Esophagus squamous epithelium (tissue), 5 donors: ENCODE measurements at regions not wholly inside any gene's neighbourhood (a gene's known extent, or its start where the extent isn't known, plus 50 kb on each side); places are given as distances from the start of the nearest gene placed in this dataset.

Experiments
- DNase-seq: peaks from one replicate; lab custom pipeline; 2025; lab: John Stamatoyannopoulos, UW
- H3K27ac ChIP-seq, 4 donors: fragments of 200-600 bp; sonication (generic); one replicate each; pipeline ENCODE4 v1.5.1; 2016 to 2019; ENCODE audit warnings: mild to moderate bottlenecking in 1 of 4
- H3K27me3 ChIP-seq, 4 donors: fragments of 200-600 bp; sonication (generic); 1 replicate in 3 of 4; 2 replicates in 1 of 4; pipeline versions ENCODE4 v1.5.1 to v1.6.0; 2017 to 2021; ENCODE audit warnings: antibody characterized with exemption in 1 of 4
- H3K36me3 ChIP-seq, 3 donors: fragments of 200-600 bp; sonication (generic); one replicate each; pipeline ENCODE4 v1.5.1; 2016 to 2019
- H3K4me1 ChIP-seq, 3 donors: fragments of 200-600 bp; sonication (generic); one replicate each; pipeline ENCODE4 v1.5.1; 2017 to 2019
- H3K4me3 ChIP-seq, 4 donors: fragments of 200-600 bp; sonication (generic); 1 replicate in 3 of 4; 2 replicates in 1 of 4; pipeline ENCODE4 v1.5.1; 2016 to 2019; ENCODE audit warnings: mild to moderate bottlenecking in 2 of 4, moderate library complexity in 1 of 4
- H3K9me3 ChIP-seq, 3 donors: fragments of 200-600 bp; sonication (generic); one replicate each; pipeline ENCODE4 v1.5.1; 2016 to 2019
- POLR2A ChIP-seq, 4 donors: fragments of 450-650 bp; IDR thresholded peaks; one replicate each; pipeline ENCODE4 v1.6.1; 2017; ENCODE audit warnings: antibody characterized with exemption in 4 of 4, mild to moderate bottlenecking in 4 of 4, moderate library complexity in 3 of 4
- WGBS, 2 donors: methylation state at CpG; one replicate each; pipeline ENCODE4 v1.1.5; 2018; 5-methylcytosine and 5-hydroxymethylcytosine counted together
- intact Hi-C: fragments of 100-400 bp; cut with DNase I; formaldehyde crosslinking; loops from one replicate; pipeline ENCODE4 v1.15.0; 2022
- TF ChIP-seq, protein P1 (sequence below), 6 experiments: fragments of 450-650 bp in 4 of 6; fragments of 200-600 bp in 2 of 6; sonication (generic) in 2 of 6; IDR thresholded peaks; one replicate each; pipeline ENCODE4 v1.5.1; 2016 to 2019; ENCODE audit warnings: antibody characterized with exemption in 6 of 6, mild to moderate bottlenecking in 4 of 6, moderate library complexity in 4 of 6
- donor health status: DM: yes; HTN: yes; CAD: no.

DNA sequence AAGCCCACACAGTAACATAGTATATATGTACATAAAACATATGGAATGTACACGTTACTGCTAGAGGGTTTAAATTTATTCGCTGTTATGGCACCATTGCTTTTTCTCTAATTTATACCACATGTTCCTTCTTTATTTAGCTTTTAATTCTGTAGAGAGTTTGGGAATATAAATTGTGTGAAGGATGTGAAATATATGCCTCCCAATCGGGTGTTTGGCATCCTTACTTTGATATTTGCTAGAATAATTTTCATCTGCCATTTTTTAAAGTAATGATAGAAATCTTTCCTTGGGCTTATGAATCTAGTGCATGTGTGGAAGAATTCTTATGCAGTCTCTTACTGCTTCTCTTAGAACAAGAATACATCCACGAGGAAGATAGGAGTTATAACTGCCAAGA, 509.8 kb upstream of the RAG2 start:
- no peak for DNase-seq
- no peaks in the 10 kb centered on the region for H3K36me3 ChIP-seq
- no peak overlapping the region for H3K4me3 ChIP-seq
- H3K9me3 ChIP-seq, result peaks cover 0 to 3% (median 0%) of the 10 kb centered on the region in 3 donors
- no peaks in the 10 kb centered on the region for H3K4me1 ChIP-seq
- intact Hi-C loops, result no loop called here
- no peak for TF ChIP-seq POLR2A (IDR thresholded peaks at IDR 0.05)
- TF ChIP-seq, protein P1, sequence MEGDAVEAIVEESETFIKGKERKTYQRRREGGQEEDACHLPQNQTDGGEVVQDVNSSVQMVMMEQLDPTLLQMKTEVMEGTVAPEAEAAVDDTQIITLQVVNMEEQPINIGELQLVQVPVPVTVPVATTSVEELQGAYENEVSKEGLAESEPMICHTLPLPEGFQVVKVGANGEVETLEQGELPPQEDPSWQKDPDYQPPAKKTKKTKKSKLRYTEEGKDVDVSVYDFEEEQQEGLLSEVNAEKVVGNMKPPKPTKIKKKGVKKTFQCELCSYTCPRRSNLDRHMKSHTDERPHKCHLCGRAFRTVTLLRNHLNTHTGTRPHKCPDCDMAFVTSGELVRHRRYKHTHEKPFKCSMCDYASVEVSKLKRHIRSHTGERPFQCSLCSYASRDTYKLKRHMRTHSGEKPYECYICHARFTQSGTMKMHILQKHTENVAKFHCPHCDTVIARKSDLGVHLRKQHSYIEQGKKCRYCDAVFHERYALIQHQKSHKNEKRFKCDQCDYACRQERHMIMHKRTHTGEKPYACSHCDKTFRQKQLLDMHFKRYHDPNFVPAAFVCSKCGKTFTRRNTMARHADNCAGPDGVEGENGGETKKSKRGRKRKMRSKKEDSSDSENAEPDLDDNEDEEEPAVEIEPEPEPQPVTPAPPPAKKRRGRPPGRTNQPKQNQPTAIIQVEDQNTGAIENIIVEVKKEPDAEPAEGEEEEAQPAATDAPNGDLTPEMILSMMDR (IDR thresholded peaks at IDR 0.05), result no peak
- 54 to 55% methylated on average over 4 of the region's 4 CpGs for WGBS, 2 donors
- H3K27ac ChIP-seq, result no peak overlapping the region
- no peaks in the 10 kb centered on the region for H3K27me3 ChIP-seq

DNA sequence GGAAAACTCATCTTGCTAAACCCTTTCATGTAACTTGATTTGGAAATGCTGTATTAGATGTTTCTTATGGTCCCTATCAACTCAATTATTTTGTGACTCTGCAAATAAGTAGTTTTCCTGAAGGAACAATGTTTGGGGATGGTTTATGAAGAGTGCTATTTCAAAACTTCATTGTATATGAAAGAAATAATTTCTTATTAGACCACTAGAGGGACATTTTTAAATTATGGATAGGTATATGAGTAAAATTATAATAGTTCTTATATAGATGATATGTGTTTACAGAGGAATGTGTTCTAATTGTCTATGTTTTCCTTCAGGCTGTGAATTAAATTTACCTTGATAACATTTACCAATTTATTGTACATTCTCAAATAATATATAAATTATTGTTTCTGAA, 509.4 kb upstream of the RAG2 start:
- Histone ChIP-seq H3K4me1 (no peaks in the 10 kb centered on the region), H3K27me3 (no peaks in the 10 kb centered on the region), H3K36me3 (no peaks in the 10 kb centered on the region), H3K4me3 (no peak overlapping the region), H3K9me3 (peaks cover 0 to 3% (median 0%) of the 10 kb centered on the region in 3 donors), H3K27ac (no peak overlapping the region)
- intact Hi-C loops, result no loop called here
- TF ChIP-seq, protein P1 (IDR thresholded peaks at IDR 0.05), result no peak
- TF ChIP-seq POLR2A (IDR thresholded peaks at IDR 0.05), result no peak
- DNase-seq, result no peak

DNA sequence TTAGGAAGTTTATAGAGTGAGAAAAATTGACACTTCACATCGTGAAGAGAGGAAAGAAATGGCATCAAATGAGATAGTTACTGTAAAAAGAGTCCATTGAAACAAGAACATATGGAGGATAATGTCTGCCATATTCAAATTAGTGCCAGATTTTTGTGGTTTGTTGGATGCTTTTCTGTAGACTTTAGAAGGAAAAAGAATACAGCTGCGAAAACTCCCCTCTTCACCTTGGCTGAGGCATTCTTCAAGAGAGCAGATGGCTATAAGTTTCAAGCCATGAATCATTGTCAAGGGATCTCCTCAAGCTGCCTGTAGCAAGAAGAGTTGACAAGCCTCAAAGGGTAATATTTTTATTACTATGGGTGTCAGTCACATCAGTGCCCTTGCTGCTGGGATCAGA, 507.4 kb upstream of the RAG2 start:
- Histone ChIP-seq H3K27ac (no peak overlapping the region), H3K27me3 (no peaks in the 10 kb centered on the region), H3K9me3 (peaks cover 0 to 3% (median 0%) of the 10 kb centered on the region in 3 donors), H3K4me1 (no peaks in the 10 kb centered on the region), H3K36me3 (no peaks in the 10 kb centered on the region), H3K4me3 (no peak overlapping the region)
- DNase-seq, result no peak
- WGBS, 2 donors, result 47 to 65% methylated on average over 2 of the region's 2 CpGs
- intact Hi-C loops, result no loop called here
- TF ChIP-seq, protein P1 (IDR thresholded peaks at IDR 0.05), result no peak
- no peak for TF ChIP-seq POLR2A (IDR thresholded peaks at IDR 0.05)

DNA sequence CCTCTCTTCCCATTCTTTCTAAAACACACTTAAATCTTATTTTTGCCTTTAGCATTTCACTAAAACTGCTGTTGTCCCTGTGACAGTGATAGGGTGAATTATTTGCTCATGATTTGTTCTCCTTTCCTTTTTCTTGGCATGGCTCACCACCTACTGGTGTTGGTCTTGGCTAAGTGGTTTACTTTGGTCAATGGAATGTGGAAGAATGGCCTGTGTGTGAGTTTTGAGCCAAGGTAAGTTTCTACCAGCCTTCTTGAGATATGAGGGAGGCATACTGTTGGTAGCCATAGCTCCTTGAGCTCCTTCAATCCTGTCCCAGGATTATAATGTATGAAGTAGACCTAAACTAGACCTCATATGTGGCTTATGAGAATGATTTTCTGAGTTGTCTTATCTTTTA, 506.3 kb upstream of the RAG2 start:
- Histone ChIP-seq H3K9me3 (peaks cover 0 to 3% (median 0%) of the 10 kb centered on the region in 3 donors), H3K4me3 (no peak overlapping the region), H3K27ac (no peak overlapping the region), H3K4me1 (no peaks in the 10 kb centered on the region), H3K27me3 (no peaks in the 10 kb centered on the region), H3K36me3 (no peaks in the 10 kb centered on the region)
- TF ChIP-seq, protein P1 (IDR thresholded peaks at IDR 0.05), result no peak
- no peak for DNase-seq
- intact Hi-C loops, result no loop called here

DNA sequence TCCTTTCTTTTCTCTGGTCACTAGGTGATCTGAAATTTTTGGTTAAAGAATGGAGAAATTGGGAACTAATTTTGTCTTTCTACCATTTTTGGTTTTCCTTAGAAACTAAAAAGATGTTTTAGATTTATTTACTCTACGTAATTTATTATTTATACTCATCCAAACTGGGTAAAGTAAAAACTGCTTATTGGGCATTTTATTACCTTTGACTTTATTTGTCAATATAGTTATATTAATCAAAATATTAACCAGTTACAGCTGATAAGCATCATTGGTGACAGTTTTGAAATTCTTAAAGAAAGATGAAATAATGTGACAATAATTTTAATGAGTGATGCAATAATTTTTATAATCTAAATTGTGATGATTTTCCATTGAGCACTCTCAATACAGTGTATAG, 502.0 kb upstream of the RAG2 start:
- Histone ChIP-seq H3K27ac (no peak overlapping the region), H3K27me3 (no peaks in the 10 kb centered on the region), H3K9me3 (peaks cover 0 to 3% (median 0%) of the 10 kb centered on the region in 3 donors), H3K36me3 (no peaks in the 10 kb centered on the region), H3K4me1 (no peaks in the 10 kb centered on the region), H3K4me3 (no peak overlapping the region)
- DNase-seq, result no peak
- TF ChIP-seq, protein P1 (IDR thresholded peaks at IDR 0.05), result no peak
- intact Hi-C loops, result no loop called here
- 88% methylated on average over 1 of the region's 1 CpG for WGBS, 2 donors
